Sigmoid colon (tissue), 6 donors: ENCODE measurements at regions not wholly inside any gene's neighbourhood (a gene's known extent, or its start where the extent isn't known, plus 50 kb on each side); places are given as distances from the start of the nearest gene placed in this dataset.

ENCODE experiments used
- DNase-seq: peaks from one replicate; pipeline ENCODE4 v3.0.0-alpha.2; 2019
- H3K27ac ChIP-seq, 4 donors: fragments of 200-600 bp; sonication (generic); one replicate each; pipeline ENCODE4 v1.5.1; 2016 to 2019; ENCODE audit warnings: mild to moderate bottlenecking in 1 of 4
- H3K27me3 ChIP-seq, 3 donors: fragments of 200-600 bp; sonication (generic); one replicate each; pipeline ENCODE4 v1.5.1; 2019; ENCODE audit warnings: mild to moderate bottlenecking in 1 of 3
- H3K36me3 ChIP-seq, 4 donors: fragments of 200-600 bp; sonication (generic); one replicate each; pipeline ENCODE4 v1.5.1; 2016 to 2019
- H3K4me1 ChIP-seq, 4 donors: fragments of 200-600 bp; sonication (generic); one replicate each; pipeline ENCODE4 v1.5.1; 2017 to 2019
- H3K4me3 ChIP-seq, 4 donors: fragments of 200-600 bp; sonication (generic); one replicate each; pipeline ENCODE4 v1.5.1; 2017 to 2019; ENCODE audit warnings: mild to moderate bottlenecking in 2 of 4, moderate library complexity in 1 of 4
- H3K9me3 ChIP-seq, 4 donors: fragments of 200-600 bp in 3 of 4; sonication (generic) in 3 of 4; one replicate each; pipeline versions ENCODE4 v1.5.1 to v1.6.1; 2013 to 2019
- EP300 ChIP-seq, 4 donors: sonication (generic); formaldehyde crosslinking; IDR thresholded peaks; one replicate each; pipeline ENCODE4 v1.6.1; 2017; ENCODE audit warnings: antibody characterized with exemption in 4 of 4
- POLR2A ChIP-seq, 2 donors: fragments of 450-650 bp; IDR thresholded peaks; one replicate each; pipeline ENCODE4 v1.6.1; 2016; ENCODE audit warnings: antibody characterized with exemption in 2 of 2, mild to moderate bottlenecking in 2 of 2, moderate library complexity in 2 of 2
- POLR2AphosphoS5 ChIP-seq, 4 donors: sonication (generic); formaldehyde crosslinking; IDR thresholded peaks; one replicate each; pipeline ENCODE4 v1.6.1; 2017; ENCODE audit warnings: antibody characterized with exemption in 4 of 4
- WGBS, 2 donors: extraction: QIAGEN DNeasy Blood & Tissue Kit; methylation state at CpG; one replicate each; pipeline ENCODE4 v1.1.7; 2013; 5-methylcytosine and 5-hydroxymethylcytosine counted together
- intact Hi-C: fragments of 100-400 bp; cut with DNase I; formaldehyde crosslinking; loops from one replicate; pipeline ENCODE4 v1.15.1; 2023
- TF ChIP-seq, protein P1 (sequence below), 4 experiments: fragments of 450-650 bp in 3 of 4; fragments of 200-600 bp in 1 of 4; IDR thresholded peaks; one replicate each; pipeline ENCODE4 v1.5.1; 2016 to 2019; ENCODE audit warnings: antibody characterized with exemption in 4 of 4, mild to moderate bottlenecking in 3 of 4, moderate library complexity in 2 of 4
- donor health status: healthy with polysubstance abuse.
- donor health status: healthy.

DNA sequence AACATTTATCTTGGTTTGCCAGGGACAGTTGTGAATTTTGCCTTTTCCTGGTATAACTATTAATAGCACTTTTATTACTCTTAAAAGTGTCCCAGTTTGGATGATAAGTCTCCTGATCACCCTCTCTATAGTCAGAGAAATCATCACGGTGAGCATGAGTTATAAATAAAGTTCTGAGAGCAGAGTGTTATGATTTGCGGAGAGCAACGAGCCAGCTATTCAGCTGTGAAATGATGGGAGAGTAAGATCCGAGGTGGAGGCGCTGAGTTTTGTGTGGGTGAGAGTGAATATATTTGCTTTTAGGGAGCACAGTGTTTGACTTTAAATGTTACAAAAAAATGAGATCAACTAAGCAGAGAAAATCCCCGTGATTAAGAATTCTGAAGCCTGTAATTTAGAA lies 179.6 kb downstream of the DSC3 start:
- WGBS, 2 donors = 61 to 68% methylated on average over 6 of the region's 6 CpGs
- no peaks in the 10 kb centered on the region for H3K27me3 ChIP-seq
- intact Hi-C loops = no loop called here
- no peak overlapping the region for H3K27ac ChIP-seq
- H3K36me3 ChIP-seq = no peaks in the 10 kb centered on the region
- H3K4me3 ChIP-seq = no peak overlapping the region
- H3K9me3 ChIP-seq = no peaks in the 10 kb centered on the region
- no peaks in the 10 kb centered on the region for H3K4me1 ChIP-seq
- TF ChIP-seq POLR2A (IDR thresholded peaks at IDR 0.05) = no peak
- DNase-seq = no peak

DNA sequence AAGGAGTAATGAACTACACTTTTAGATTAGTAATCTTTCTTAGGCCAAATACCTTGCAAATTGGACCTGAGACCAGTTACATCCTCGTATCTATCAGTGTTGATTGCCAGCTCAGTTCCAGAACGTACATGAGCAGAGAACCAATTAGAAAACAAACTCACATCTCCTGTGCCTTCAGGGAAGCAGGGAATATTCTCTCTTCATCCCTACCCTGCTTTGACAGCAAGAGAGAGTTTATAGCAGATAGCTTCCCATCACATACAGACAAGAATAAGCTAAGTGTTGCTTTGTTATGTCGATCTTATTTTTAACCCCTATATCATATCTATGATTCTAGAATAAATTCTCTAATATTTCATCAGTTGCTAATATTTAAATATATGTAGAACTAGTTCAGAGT lies 181.8 kb downstream of the DSC3 start:
- Histone ChIP-seq H3K4me3 (no peak overlapping the region), H3K9me3 (no peaks in the 10 kb centered on the region), H3K27me3 (no peaks in the 10 kb centered on the region), H3K36me3 (no peaks in the 10 kb centered on the region), H3K27ac (no peak overlapping the region), H3K4me1 (no peaks in the 10 kb centered on the region)
- no peak for DNase-seq
- 47 to 75% methylated on average over 3 of the region's 3 CpGs for WGBS, 2 donors
- intact Hi-C loops = no loop called here
- TF ChIP-seq POLR2AphosphoS5 (IDR thresholded peaks at IDR 0.05) = no peak
- TF ChIP-seq, protein P1, sequence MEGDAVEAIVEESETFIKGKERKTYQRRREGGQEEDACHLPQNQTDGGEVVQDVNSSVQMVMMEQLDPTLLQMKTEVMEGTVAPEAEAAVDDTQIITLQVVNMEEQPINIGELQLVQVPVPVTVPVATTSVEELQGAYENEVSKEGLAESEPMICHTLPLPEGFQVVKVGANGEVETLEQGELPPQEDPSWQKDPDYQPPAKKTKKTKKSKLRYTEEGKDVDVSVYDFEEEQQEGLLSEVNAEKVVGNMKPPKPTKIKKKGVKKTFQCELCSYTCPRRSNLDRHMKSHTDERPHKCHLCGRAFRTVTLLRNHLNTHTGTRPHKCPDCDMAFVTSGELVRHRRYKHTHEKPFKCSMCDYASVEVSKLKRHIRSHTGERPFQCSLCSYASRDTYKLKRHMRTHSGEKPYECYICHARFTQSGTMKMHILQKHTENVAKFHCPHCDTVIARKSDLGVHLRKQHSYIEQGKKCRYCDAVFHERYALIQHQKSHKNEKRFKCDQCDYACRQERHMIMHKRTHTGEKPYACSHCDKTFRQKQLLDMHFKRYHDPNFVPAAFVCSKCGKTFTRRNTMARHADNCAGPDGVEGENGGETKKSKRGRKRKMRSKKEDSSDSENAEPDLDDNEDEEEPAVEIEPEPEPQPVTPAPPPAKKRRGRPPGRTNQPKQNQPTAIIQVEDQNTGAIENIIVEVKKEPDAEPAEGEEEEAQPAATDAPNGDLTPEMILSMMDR (IDR thresholded peaks at IDR 0.05) = no peak
- TF ChIP-seq EP300 (IDR thresholded peaks at IDR 0.05) = no peak
- TF ChIP-seq POLR2A (IDR thresholded peaks at IDR 0.05) = no peak

DNA sequence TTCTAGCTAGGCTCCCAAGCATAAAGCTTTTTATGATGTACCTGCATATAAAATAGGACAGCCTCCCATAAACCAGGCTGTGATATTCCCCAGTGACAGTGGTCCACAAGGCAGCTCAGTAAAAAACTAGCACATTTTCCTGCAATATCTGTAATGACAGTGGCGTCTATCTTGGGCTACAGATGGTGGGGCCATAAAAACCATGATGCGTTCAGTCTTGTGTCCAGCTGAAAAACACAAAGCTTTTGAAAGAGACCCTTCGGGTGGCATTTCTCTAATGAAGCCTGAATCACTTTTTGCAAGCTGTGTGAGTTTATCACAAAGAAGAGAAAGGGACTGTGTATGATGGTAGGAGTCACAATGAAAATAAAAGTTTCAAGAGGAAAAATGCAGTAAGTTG lies 183.5 kb downstream of the DSC3 start:
- Histone ChIP-seq H3K36me3 (no peaks in the 10 kb centered on the region), H3K4me3 (no peak overlapping the region), H3K27me3 (no peaks in the 10 kb centered on the region), H3K9me3 (no peaks in the 10 kb centered on the region), H3K4me1 (no peaks in the 10 kb centered on the region), H3K27ac (no peak overlapping the region)
- TF ChIP-seq EP300 (IDR thresholded peaks at IDR 0.05) = no peak
- WGBS, 2 donors = 49 to 73% methylated on average over 3 of the region's 3 CpGs
- no peak for DNase-seq
- intact Hi-C loops = no loop called here

DNA sequence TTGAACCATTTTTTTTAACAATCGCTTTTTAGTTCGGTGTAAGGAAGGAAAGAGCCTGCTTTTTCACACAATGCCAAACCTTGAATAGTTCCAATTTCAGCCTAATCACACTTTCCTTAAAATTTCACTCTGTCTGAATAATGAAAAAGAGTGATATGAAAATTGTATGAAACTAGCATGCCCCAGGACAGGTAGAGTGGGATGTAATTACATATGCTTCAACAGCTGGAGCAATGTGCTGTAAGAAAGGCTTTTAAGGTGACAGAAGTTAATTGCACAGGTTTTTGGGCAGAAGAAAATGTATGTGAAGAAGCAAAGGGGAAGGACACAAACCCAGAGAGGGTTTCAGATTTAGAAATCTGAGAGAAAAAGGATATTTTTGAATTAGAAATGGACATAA lies 184.0 kb downstream of the DSC3 start:
- H3K4me1 ChIP-seq = no peaks in the 10 kb centered on the region
- no peak overlapping the region for H3K27ac ChIP-seq
- H3K4me3 ChIP-seq = no peak overlapping the region
- no peak for TF ChIP-seq POLR2A (IDR thresholded peaks at IDR 0.05)
- TF ChIP-seq POLR2AphosphoS5 (IDR thresholded peaks at IDR 0.05) = no peak
- TF ChIP-seq EP300 (IDR thresholded peaks at IDR 0.05) = no peak
- TF ChIP-seq, protein P1 (IDR thresholded peaks at IDR 0.05) = no peak
- no peak for DNase-seq
- no peaks in the 10 kb centered on the region for H3K9me3 ChIP-seq
- WGBS, 2 donors = 92 to 96% methylated on average over 2 of the region's 2 CpGs
- no peaks in the 10 kb centered on the region for H3K27me3 ChIP-seq
- H3K36me3 ChIP-seq = no peaks in the 10 kb centered on the region
- intact Hi-C loops = no loop called here

DNA sequence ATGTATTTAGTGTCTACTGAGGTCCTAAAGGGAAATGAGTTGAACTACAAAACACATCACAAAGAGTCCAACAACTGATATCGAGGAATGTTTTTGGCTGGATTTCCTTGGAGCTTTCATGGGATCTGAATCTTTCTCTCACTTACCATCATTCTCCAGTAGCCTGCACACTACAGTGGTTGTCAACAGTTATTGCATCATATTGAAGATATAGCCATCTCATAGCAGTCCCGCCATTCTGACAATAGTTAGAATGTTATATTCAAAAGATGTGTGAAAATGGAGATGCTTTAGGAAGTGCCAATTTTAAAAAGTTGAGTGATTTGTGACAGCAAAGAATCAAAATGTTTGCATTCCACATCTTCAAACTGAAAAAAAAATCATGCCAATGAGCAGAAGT lies 186.8 kb downstream of the DSC3 start:
- H3K9me3 ChIP-seq = no peaks in the 10 kb centered on the region
- no peaks in the 10 kb centered on the region for H3K36me3 ChIP-seq
- TF ChIP-seq EP300 (IDR thresholded peaks at IDR 0.05) = no peak
- no peak for TF ChIP-seq POLR2AphosphoS5 (IDR thresholded peaks at IDR 0.05)
- no peak for TF ChIP-seq POLR2A (IDR thresholded peaks at IDR 0.05)
- TF ChIP-seq, protein P1 (IDR thresholded peaks at IDR 0.05) = no peak
- intact Hi-C loops = no loop called here
- H3K27me3 ChIP-seq = no peaks in the 10 kb centered on the region
- DNase-seq = no peak
- WGBS, 2 donors = 86 to 90% methylated on average over 2 of the region's 2 CpGs
- H3K4me3 ChIP-seq = no peak overlapping the region
- no peak overlapping the region for H3K27ac ChIP-seq
- H3K4me1 ChIP-seq = no peaks in the 10 kb centered on the region

DNA sequence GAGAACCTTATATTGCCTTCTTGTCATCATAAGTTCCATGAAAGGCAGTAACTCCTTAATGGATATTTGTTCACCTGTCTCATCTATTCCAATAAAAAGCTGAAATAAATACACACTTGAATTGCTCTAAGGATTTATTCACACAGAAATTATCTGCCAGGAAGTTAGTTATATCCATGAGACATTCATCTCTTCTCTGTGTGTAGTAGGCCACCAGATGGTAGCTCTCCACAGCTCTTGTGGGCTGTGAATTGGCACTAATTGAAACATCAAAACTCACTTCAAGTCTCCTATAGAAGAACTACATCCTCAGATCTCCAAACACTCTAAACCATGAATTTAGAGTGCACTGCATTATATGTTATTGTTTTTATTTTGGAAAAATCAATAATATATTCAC lies 189.6 kb downstream of the DSC3 start:
- intact Hi-C loops = no loop called here
- H3K4me1 ChIP-seq = no peaks in the 10 kb centered on the region
- H3K27ac ChIP-seq = no peak overlapping the region
- no peak for DNase-seq
- no peaks in the 10 kb centered on the region for H3K36me3 ChIP-seq
- H3K4me3 ChIP-seq = no peak overlapping the region
- H3K27me3 ChIP-seq = no peaks in the 10 kb centered on the region
- H3K9me3 ChIP-seq = no peaks in the 10 kb centered on the region
- TF ChIP-seq, protein P1 (IDR thresholded peaks at IDR 0.05) = no peak
- TF ChIP-seq POLR2AphosphoS5 (IDR thresholded peaks at IDR 0.05) = no peak
- no peak for TF ChIP-seq EP300 (IDR thresholded peaks at IDR 0.05)
- TF ChIP-seq POLR2A (IDR thresholded peaks at IDR 0.05) = no peak
